Natural killer cell (primary cell): ENCODE measurements at regions not wholly inside any gene's neighbourhood (a gene's known extent, or its start where the extent isn't known, plus 50 kb on each side); places are given as distances from the start of the nearest gene placed in this dataset.

ENCODE experiments used
- ATAC-seq, 3 donors: fragments of 150-1000 bp in 2 of 3; fragments of 200-7000 bp in 1 of 3; cut with Tn5 transposase; 1 replicate in 1 of 3; 2 replicates in 2 of 3; pipeline ENCODE4 v1.10.0; 2021; ENCODE audit warnings: mild to moderate bottlenecking in 2 of 3, moderate library complexity in 2 of 3
- DNase-seq, 2 donors: peaks; one replicate each; pipeline versions ENCODE4 v3.0.0 to v3.0.0-alpha.2; 2013 to 2021; ENCODE audit warnings: mixed read lengths in 1 of 2
- H3K27ac ChIP-seq: one replicate; pipeline ENCODE4 v1.5.1; 2013; ENCODE audit warnings: mild to moderate bottlenecking, low read length
- H3K27me3 ChIP-seq: one replicate; pipeline ENCODE4 v1.6.1; 2013; ENCODE audit warnings: low read length; ENCODE audit not compliant: control insufficient read depth, insufficient read depth
- H3K36me3 ChIP-seq: one replicate; pipeline ENCODE4 v1.6.1; 2013; ENCODE audit warnings: low read length; ENCODE audit not compliant: control insufficient read depth, insufficient read depth
- H3K4me1 ChIP-seq: one replicate; pipeline ENCODE4 v1.6.1; 2013; ENCODE audit warnings: low read length; ENCODE audit not compliant: control insufficient read depth, insufficient read depth
- H3K4me3 ChIP-seq: one replicate; pipeline ENCODE4 v1.5.1; 2013; ENCODE audit warnings: low read length
- H3K9me3 ChIP-seq: one replicate; pipeline ENCODE4 v1.6.1; 2013; ENCODE audit warnings: low read length; ENCODE audit not compliant: control insufficient read depth, insufficient read depth
- H3K27ac Mint-ChIP-seq, 2 donors: one replicate each; pipeline ENCODE4 v1.8.0; 2022; ENCODE audit warnings: mild to moderate bottlenecking in 2 of 2, mixed read lengths in 2 of 2, moderate library complexity in 1 of 2
- H3K27me3 Mint-ChIP-seq, 2 donors: one replicate each; pipeline ENCODE4 v1.8.0; 2022; ENCODE audit warnings: low read depth in 2 of 2, mixed read lengths in 2 of 2
- H3K36me3 Mint-ChIP-seq: one replicate; pipeline ENCODE4 v1.8.0; 2022; ENCODE audit warnings: mixed read lengths
- H3K4me1 Mint-ChIP-seq, 2 donors: one replicate each; pipeline ENCODE4 v1.8.0; 2022; ENCODE audit warnings: mixed read lengths in 2 of 2
- H3K4me3 Mint-ChIP-seq: one replicate; pipeline ENCODE4 v1.8.0; 2022; ENCODE audit warnings: mild to moderate bottlenecking, moderate library complexity, mixed read lengths
- H3K9me3 Mint-ChIP-seq, 2 donors: one replicate each; pipeline ENCODE4 v1.8.0; 2022; ENCODE audit warnings: mixed read lengths in 2 of 2
- CTCF ChIP-seq: fragments of 200-600 bp; IDR thresholded peaks from one replicate; pipeline ENCODE4 v1.8.0; 2022; ENCODE audit warnings: antibody characterized with exemption
- WGBS: methylation state at CpG from one replicate; pipeline ENCODE4 v1.1.7; 2013; ENCODE audit warnings: missing lambda C conversion rate; ENCODE audit not compliant: insufficient coverage; 5-methylcytosine and 5-hydroxymethylcytosine counted together
- intact Hi-C: fragments of 100-400 bp; cut with micrococcal nuclease; formaldehyde crosslinking; loops from one replicate; pipeline ENCODE4 v1.14.2; 2022

- ATAC-seq (no peak), DNase-seq (no peak)
- H3K4me1 Mint-ChIP-seq, result no peaks in the 10 kb centered on the region
- Histone ChIP-seq H3K27me3 (no peaks in the 10 kb centered on the region), H3K4me3 (no peak overlapping the region), H3K36me3 (no peaks in the 10 kb centered on the region), H3K4me1 (no peaks in the 10 kb centered on the region), H3K9me3 (peaks cover 3% of the 10 kb centered on the region), H3K27ac (no peak overlapping the region)
- no peaks in the 10 kb centered on the region for H3K27me3 Mint-ChIP-seq
- no peak overlapping the region for H3K4me3 Mint-ChIP-seq
- H3K36me3 Mint-ChIP-seq, result peaks cover 6% of the 10 kb centered on the region
- intact Hi-C loops, result no loop called here
- TF ChIP-seq CTCF, result no peak
- peaks cover 2 to 9% of the 10 kb centered on the region in 2 donors for H3K9me3 Mint-ChIP-seq
- WGBS, result 50% methylated on average over 1 of the region's 2 CpGs
- no peak overlapping the region for H3K27ac Mint-ChIP-seq
These were observed 2175.9 kb downstream of the PCDH9 start for GRCh38 chr13:65054277-65054676.

- H3K27me3 ChIP-seq, result no peaks in the 10 kb centered on the region
- ATAC-seq (no peak), DNase-seq (no peak)
- H3K4me1 ChIP-seq, result no peaks in the 10 kb centered on the region
- TF ChIP-seq CTCF, result no peak
- Mint-ChIP-seq H3K36me3 (no peaks in the 10 kb centered on the region), H3K4me3 (no peak overlapping the region), H3K27me3 (no peaks in the 10 kb centered on the region), H3K9me3 (peaks cover 10 to 13% of the 10 kb centered on the region in 2 donors), H3K27ac (no peak overlapping the region), H3K4me1 (no peaks in the 10 kb centered on the region)
- H3K36me3 ChIP-seq, result no peaks in the 10 kb centered on the region
- no peak overlapping the region for H3K4me3 ChIP-seq
- no CpG with 5 or more reads among the region's 1 CpG for WGBS
- no peak overlapping the region for H3K27ac ChIP-seq
- intact Hi-C loops, result no loop called here
- H3K9me3 ChIP-seq, result peaks cover 7% of the 10 kb centered on the region
These were observed 2193.1 kb downstream of the PCDH9 start for GRCh38 chr13:65036999-65037398.

- no peak for ATAC-seq
- H3K36me3 Mint-ChIP-seq, result no peaks in the 10 kb centered on the region
- H3K4me1 Mint-ChIP-seq, result no peaks in the 10 kb centered on the region
These were observed 2194.8 kb downstream of the PCDH9 start for GRCh38 chr13:65035302-65035701.

More at GRCh38 chr13:65035302-65035701, 2194.8 kb downstream of the PCDH9 start:
- no peak overlapping the region for H3K4me3 Mint-ChIP-seq
- DNase-seq, result no peak
- no peaks in the 10 kb centered on the region for H3K36me3 ChIP-seq
- intact Hi-C loops, result no loop called here
- H3K9me3 ChIP-seq, result peaks cover 10% of the 10 kb centered on the region
- H3K27ac Mint-ChIP-seq, result no peak overlapping the region
- TF ChIP-seq CTCF, result no peak
- H3K9me3 Mint-ChIP-seq, result peaks cover 14 to 16% of the 10 kb centered on the region in 2 donors
- H3K4me1 ChIP-seq, result no peaks in the 10 kb centered on the region
- H3K27me3 ChIP-seq, result no peaks in the 10 kb centered on the region
- H3K27ac ChIP-seq, result no peak overlapping the region
- no peak overlapping the region for H3K4me3 ChIP-seq
- no peaks in the 10 kb centered on the region for H3K27me3 Mint-ChIP-seq
